ENCODE measurements at regions not wholly inside any gene's neighbourhood (a gene's known extent, or its start where the extent isn't known, plus 50 kb on each side); places are given as distances from the start of the nearest gene placed in this dataset.
"Not testable (repeated sequence)": the region's sequence is repeated elsewhere in the genome, so short reads cannot be mapped to it uniquely, and the experiment has no call there.

DNA sequence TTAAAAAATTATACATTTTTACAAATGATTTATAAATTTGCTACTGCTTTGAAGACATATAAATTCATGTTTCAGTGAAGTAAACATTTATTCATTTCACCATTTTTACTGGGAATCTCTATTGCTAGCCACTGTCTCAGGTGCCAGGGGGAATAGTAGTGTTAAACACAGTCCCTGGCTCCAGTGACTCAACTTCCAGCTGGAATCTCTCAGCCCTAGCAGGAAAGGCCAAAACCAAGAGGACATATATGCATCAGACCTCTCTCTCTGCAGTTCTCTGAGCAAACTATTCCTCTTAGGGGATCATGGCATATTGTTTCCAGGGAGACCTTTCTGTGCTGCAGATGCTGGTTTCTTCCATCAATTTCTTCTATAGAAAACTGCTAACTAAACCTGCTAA is 1009.0 kb upstream of the LCORL start:
- in situ Hi-C loops (cut with HindIII; ENCODE audit: low pct_unique_long_range_greater_than_20kb, low sequenced_read_pairs), result no loop called here
- DNase-seq (ENCODE audit: low read depth, low spot score), result no peak

DNA sequence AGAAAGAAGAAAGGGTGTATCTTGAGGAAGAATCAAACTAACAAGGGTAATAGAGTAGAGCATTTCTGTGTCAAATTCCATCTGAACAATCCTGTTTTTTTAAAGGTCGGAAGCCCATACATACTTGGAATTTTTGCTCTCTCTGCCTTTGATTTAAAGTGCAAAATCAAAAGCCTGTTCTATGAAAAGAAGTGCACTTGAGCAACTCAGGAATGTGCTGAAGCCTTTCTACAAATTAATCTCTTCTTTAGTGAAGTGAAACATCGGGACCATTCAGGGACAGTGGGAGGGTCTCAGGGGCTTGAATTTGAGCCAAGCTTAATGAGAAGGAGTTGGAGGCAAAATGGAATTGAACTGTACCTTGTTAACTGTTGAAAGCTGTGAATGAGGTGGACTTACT is 1008.5 kb upstream of the LCORL start:
- in situ Hi-C loops (cut with HindIII; ENCODE audit: low pct_unique_long_range_greater_than_20kb, low sequenced_read_pairs), result no loop called here
- no peak for DNase-seq (ENCODE audit: low read depth, low spot score)

DNA sequence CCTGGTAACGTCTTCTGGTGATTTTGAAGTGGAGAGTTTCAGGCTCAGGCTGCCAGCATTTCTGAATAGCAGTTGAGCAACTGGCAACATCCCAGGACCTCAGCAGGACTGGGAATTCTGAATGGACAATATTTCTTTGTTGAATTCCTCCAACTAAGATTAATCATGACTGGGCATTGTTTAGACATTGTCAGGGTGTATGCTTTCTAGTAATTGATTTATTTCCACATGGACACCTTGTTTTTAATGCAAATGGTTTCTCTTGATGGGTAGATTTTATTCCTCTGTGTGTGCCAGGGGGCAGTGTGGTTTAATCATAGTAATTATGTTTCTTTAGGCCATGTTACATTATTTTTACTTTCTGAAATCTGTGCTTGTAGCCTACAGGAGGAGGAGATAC is 1004.7 kb upstream of the LCORL start:
- in situ Hi-C loops (cut with HindIII; ENCODE audit: low pct_unique_long_range_greater_than_20kb, low sequenced_read_pairs), result no loop called here
- DNase-seq (ENCODE audit: low read depth, low spot score), result no peak

DNA sequence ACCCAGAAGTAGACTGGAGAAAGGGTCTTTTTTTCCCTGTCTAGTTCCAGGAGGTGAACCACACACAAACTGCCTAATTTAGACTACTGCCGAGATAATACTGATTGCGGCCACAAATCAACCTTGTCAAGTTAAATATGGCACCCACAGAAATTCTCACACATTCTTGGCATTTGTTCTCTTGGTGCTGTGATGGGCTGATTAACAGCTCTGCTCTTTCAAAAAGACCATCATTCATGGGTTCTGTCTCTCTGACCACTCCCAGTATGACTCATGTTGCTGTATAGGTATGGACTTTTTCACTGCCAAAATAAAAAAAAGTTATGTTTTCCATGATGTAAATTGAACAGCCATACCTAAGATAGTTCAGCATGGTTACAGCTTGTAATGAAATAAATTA is 1003.5 kb upstream of the LCORL start:
- in situ Hi-C loops (cut with HindIII; ENCODE audit: low pct_unique_long_range_greater_than_20kb, low sequenced_read_pairs), result no loop called here
- no peak for DNase-seq (ENCODE audit: low read depth, low spot score)

DNA sequence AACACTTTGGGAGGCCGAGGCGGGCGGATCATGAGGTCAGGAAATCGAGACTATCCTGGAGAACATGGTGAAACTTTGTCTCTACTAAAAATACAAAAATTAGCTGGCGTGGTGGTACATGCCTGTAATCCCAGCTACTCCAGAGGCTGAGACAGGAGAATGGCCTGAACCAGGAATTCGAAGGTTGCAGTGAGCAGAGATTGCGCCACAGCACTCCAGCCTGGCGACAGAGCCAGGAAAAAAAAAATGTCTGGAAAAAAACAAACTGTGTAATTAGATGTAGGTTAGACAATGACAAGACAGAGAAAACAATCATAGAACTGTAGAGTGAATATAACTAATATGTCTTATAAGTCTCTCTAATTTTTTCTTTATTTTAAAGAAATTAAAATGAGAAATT is 1002.5 kb upstream of the LCORL start:
- no peak for DNase-seq (ENCODE audit: low read depth, low spot score)
- in situ Hi-C loops (cut with HindIII; ENCODE audit: low pct_unique_long_range_greater_than_20kb, low sequenced_read_pairs), result no loop called here

DNA sequence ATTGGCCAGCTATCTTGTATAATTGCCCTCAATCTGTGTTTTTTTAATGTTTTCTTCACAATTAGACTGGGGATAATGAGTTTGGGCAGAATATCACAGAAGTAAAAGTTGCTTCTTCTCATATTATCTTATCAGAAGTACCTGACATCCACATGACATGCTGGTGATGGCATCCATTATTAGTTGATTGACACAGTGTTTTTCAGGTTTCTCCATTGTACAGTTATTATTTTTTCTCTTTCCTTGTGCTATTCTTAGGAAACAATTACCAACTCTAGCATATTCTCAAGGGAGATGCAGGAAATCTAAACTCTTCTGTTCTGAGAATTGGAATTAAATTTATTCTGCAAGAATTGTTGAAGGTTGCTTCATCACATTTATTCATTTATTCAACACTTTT is 1000.1 kb upstream of the LCORL start:
- in situ Hi-C loops (cut with HindIII; ENCODE audit: low pct_unique_long_range_greater_than_20kb, low sequenced_read_pairs), result no loop called here
- no peak for DNase-seq (ENCODE audit: low read depth, low spot score)

DNA sequence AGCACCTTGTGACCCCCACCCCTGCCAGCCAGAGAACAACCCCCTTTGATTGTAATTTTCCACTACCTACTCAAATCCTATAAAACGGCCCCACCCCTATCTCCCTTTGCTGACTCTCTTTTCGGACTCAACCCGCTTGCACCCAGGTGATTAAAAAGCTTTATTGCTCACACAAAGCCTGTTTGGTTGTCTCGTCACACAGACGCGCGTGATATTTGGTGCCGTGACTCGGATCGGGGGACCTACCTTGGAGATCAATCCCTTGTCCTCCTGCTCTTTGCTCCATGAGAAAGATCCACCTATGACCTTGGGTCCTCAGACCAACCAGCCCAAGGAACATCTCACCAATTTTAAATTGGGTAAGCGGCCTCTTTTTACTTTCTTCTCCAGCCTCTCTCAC is 995.0 kb upstream of the LCORL start:
- DNase-seq (ENCODE audit: low read depth, low spot score); in situ Hi-C loops (cut with HindIII; ENCODE audit: low pct_unique_long_range_greater_than_20kb, low sequenced_read_pairs): not testable (repeated sequence)

DNA sequence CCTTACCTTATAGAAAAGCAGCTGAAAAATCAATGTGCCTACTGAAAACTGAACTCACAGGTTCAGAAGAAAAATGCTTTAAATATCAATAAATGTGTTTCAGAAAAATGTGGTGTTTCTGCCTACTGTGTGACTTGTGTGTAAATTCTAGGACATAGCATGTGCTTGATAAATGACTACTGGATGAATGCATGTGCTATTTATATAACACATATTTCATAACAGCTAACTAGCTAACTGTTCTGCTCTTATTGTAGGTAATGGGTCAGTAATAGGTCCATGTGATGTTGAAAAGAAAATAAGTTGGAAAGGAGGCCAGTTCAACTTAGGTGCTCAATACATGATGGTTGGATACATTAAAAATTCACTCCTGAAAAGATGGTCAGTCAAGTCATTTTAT is 993.0 kb upstream of the LCORL start:
- no peak for DNase-seq (ENCODE audit: low read depth, low spot score)
- in situ Hi-C loops (cut with HindIII; ENCODE audit: low pct_unique_long_range_greater_than_20kb, low sequenced_read_pairs), result no loop called here

DNA sequence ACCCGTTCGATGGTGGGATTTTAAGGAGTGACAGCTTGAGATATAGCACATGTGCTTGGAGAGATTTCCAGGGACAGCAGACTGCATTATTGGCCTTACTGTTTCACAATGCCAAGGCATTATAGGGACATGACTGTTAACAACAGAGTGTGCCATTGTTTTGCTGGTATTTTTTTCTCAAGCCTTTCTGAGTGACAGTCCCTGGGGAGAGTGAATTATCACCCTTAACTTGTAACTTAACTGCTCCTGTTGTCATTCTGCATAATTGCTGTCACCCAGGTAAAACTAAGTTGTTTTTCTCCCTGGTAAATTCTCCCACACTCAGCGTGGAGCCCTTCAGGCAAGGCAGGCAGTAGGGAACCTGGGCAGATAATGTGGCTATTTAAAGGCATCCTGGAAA is 989.2 kb upstream of the LCORL start:
- in situ Hi-C loops (cut with HindIII; ENCODE audit: low pct_unique_long_range_greater_than_20kb, low sequenced_read_pairs), result no loop called here
- no peak for DNase-seq (ENCODE audit: low read depth, low spot score)

DNA sequence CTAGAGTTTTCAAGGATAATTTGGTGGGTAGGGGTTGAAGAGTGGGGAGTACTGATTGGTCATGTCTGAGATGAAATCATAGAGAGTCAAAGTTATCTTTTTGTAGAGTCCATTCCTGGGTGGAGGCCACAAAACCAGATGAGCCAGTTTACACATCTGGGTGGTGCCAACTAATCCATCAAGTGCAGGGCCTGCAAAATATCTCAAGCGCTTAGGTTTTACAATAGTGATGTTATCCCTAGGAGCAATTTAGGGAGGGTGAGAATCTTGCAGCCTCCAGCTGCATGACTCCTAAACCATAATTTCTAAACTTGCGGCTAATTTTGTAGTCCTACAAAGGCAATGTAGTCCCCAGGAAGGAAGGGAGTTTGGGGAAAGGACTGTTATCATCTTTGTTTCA is 988.3 kb upstream of the LCORL start:
- in situ Hi-C loops (cut with HindIII; ENCODE audit: low pct_unique_long_range_greater_than_20kb, low sequenced_read_pairs), result no loop called here

DNA sequence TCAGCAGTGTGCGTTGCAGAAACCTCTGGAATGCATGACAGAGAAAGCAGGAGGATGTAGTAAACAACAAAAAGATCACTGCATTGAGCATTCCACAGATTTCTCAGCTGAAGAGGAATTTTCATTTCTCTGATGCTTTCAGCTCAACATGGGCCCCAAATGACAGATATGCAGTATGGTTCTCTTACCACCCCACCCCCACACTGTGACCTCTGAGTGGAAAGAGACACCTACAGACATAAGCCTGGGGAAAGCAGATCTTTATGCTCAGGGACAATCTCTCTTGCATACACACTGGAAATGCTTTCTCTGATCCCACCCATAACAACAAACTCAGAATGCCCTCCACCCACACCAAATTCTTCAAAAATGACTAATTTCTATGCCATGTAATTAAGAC is 983.7 kb upstream of the LCORL start:
- no peak for DNase-seq (ENCODE audit: low read depth, low spot score)
- in situ Hi-C loops (cut with HindIII; ENCODE audit: low pct_unique_long_range_greater_than_20kb, low sequenced_read_pairs), result no loop called here

More for the DNA sequence above, 988.3 kb upstream of the LCORL start:
- no peak for DNase-seq (ENCODE audit: low read depth, low spot score)

DNA sequence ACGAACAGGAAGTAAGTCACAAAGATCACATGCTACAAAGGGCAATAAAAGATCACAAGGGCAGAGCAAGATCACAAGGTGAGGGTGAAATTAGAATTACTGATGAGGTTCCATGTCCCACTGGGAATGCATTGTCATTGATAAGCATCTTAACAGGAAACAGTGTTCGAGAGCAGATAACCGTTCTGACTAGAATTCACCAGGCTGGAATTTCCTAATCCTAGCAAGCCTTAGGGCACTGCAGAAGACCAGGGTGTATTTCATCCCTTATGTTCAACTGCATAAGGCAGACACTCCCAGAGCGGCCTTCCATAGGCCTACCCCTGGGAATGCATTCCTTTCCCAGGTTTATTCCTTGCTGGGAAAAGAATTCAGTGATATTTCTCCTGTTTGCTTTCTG is 980.6 kb upstream of the LCORL start:
- in situ Hi-C loops (cut with HindIII; ENCODE audit: low pct_unique_long_range_greater_than_20kb, low sequenced_read_pairs), result no loop called here
- no peak for DNase-seq (ENCODE audit: low read depth, low spot score)

DNA sequence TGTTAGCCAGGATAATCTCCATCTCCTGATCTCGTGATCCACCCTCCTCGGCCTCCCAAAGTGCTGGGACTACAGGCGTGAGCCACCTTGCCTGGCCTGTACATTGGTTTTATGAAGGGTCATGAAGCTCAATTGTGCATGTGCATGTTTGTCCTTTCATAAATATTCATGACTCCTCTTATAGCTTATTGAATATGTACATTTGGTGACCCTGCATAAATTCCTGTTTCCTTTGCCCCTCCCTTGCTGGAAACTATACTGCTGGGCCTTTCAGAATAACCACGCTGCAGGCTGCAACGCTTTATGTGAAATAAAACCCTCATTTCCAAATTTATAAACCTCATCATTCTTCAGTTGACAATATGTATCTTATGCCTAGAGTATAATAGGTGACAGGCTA is 978.0 kb upstream of the LCORL start:
- DNase-seq (ENCODE audit: low read depth, low spot score), result no peak
- in situ Hi-C loops (cut with HindIII; ENCODE audit: low pct_unique_long_range_greater_than_20kb, low sequenced_read_pairs), result no loop called here

DNA sequence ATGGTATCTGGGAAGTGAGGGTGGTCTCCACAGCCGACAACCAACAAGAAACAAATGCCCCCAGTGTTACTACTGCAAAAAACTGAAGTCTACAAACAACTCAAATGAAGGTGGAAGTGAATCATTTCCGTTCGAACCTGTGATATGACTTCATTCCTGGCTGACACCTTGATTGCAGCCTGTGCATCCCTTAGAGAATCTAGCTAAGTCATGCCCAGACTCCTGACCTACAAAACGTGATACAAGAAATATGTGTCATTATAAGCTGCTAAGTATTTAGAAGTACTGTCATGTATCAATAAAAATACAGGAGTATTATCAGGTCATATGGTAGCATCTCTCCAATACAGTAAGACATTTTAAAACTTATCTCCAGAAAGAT is 959.7 kb upstream of the LCORL start:
- no peak for DNase-seq (ENCODE audit: low read depth, low spot score)
- in situ Hi-C loops (cut with HindIII; ENCODE audit: low pct_unique_long_range_greater_than_20kb, low sequenced_read_pairs), result no loop called here

DNA sequence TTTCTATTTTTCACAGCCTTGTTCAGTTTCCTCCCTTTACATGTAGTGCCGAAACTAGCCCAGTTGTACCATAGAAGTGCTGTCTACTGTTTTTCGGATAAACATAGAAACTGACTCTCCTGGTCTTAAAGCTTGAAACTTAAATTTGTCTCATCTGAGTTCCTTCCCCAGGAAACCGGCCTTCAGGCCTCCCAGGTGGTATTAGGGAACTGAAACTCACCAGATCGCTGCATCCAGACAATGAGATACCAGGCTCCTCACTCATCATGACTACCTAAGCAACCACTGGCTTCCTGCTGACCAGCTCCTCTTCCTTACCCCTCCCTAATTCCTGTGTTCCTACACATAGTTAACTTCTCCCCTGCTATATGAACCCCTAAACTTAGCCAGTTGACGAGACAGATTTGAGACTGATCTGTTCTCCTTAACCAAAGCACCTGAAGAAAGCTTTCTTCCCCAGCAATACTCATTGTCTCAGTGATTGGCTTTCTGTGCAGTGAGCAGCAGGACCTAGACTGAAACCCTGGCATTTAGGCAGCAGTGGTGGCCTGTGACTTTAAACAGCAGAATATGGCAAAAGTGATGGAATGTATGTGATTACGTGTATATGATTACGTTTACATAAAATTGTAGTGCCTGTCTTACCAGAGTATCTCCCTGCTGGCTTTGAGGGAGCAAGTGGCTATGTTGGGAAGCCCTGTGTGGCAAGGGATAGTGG is 959.1 kb upstream of the LCORL start:
- no peak for DNase-seq (ENCODE audit: low read depth, low spot score)
- in situ Hi-C loops (cut with HindIII; ENCODE audit: low pct_unique_long_range_greater_than_20kb, low sequenced_read_pairs), result no loop called here

DNA sequence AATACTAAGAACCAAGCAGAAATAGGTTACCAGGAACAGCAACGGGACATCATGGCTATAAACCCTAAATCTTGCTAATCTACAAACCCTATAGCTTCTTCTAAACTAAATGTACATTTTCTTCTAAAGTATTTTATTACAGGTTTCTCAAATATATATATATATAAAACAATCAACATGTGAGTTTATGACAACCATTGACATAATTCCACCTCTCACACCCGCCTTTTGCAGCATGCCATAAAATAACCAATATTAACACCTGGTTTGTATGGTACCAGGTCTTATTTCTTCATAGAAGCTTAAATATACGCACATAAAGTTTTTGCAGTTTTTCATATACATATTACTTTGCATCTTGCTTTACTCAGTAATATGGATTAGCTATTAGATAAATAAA is 955.3 kb upstream of the LCORL start:
- DNase-seq (ENCODE audit: low read depth, low spot score), result no peak
- in situ Hi-C loops (cut with HindIII; ENCODE audit: low pct_unique_long_range_greater_than_20kb, low sequenced_read_pairs), result no loop called here

DNA sequence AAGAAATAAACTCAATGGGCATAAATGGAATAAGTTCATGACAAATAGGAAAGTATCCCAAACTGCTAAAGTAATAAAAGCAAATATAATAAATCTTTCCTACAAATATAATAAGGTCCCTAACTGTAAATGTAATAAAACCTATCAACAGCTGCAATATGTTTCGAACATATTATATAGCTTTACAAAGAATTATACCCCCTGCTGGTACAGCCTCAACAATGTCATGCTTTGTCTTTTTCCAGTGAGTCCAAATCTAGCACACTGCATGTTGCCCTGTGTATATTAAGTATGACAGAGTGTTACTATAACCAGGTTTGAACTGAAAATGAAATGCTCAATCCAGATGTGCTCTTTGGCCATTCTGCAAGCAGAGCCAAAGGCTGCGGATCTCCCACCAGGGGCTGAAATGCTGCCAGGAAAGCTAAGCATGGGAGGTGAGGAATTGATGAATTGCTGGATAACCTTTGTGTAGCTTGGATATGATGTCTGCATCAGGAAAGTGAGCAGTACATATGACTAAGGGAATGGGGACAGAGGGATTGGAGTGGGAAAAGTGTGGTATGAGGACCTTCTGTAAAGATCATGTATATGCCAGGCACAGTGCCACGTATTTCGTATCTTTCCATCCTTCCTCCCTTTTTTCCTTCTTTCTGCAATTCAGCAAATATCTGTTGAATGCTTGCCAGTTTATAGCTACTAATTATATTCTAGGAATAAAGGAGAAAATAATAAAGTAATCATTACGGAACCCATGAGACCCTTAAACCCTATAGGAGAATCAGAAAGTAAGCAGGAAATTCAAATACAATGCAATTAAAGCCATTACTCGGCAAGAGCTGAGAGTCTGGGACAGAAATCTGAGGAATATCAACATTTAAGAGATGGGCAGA is 954.6 kb upstream of the LCORL start:
- in situ Hi-C loops (cut with HindIII; ENCODE audit: low pct_unique_long_range_greater_than_20kb, low sequenced_read_pairs), result no loop called here
- DNase-seq (ENCODE audit: low read depth, low spot score), result no peak

DNA sequence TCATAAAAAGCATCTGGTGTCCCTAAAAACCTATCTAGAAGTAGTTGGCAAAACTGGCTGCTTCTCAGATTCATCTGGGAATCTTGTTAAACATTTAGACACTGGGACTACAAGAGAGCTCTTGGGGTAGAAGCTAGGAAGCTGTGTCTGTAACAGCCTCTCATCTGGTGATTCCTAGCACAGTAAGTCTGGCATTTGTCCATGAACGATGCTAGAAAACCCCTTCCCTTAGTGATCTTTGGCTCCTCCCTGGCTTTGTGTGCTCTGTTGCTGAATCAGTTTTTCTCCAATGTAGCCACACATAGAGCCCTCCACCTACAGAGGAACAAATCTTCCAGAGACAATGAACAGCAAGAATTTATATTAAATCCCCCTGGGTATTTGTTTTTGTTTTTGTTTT is 951.7 kb upstream of the LCORL start:
- DNase-seq (ENCODE audit: low read depth, low spot score), result no peak

DNA sequence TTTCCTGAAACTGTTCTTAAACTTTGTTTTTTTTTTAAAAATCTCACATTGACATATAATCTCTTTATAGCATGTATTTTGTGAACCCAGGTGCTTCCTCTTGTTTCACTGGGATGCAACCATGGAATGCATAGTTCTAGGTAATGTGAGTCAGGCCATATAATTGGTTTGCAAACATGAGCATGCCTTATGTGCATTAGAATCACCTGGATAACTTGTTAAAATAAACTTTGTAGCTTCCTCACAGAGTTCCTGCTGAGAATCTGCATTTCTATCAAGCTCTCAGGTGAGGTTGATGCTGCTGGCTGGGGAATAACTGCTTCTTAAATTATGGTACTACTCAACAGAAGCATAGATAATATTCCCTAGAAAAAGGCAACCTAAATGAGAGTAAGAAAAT is 940.3 kb upstream of the LCORL start:
- in situ Hi-C loops (cut with HindIII; ENCODE audit: low pct_unique_long_range_greater_than_20kb, low sequenced_read_pairs), result no loop called here
- DNase-seq (ENCODE audit: low read depth, low spot score), result no peak

More for the DNA sequence above, 951.7 kb upstream of the LCORL start:
- in situ Hi-C loops (cut with HindIII; ENCODE audit: low pct_unique_long_range_greater_than_20kb, low sequenced_read_pairs), result no loop called here

Measured in SK-MEL-5 (cell line).